ENCODE measurements at regions not wholly inside any gene's neighbourhood (a gene's known extent, or its start where the extent isn't known, plus 50 kb on each side); places are given as distances from the start of the nearest gene placed in this dataset.

DNA sequence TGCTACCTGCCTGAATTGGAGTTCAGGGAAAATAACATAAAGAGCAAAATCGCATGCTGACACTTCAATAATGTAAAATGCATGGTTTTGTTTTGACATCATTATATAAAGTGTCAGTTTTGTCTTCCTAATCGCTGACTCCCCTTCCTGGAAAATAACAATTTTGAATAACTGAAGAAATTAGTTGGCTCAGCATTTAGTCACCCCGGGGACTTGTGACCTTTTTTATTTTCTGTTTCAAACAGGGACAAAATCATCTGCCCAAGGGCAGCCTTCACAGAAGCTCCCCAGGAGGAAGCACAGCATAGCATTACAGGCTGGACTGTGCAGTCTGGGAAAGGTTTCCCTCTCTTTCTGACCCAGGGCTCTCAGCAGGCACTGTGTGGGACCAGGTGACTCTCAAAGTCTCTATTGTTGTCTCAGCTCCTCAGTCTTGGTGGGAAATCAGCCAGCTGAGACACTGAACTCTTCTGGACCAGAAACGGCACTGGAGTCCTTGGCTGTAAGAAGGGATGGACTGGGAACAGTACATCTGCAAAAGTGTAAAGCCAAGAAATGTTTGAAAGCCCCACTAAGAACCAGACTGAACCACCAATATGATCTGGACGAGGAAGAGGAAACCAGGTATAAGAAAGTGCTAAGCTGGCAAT, 671.3 kb upstream of the KLF4 start:
- H3K9me3 ChIP-seq (ENCODE audit: low read depth): no peaks in the 10 kb centered on the region
- DNase-seq (ENCODE audit: low read depth in 1 of 2, low spot score in 1 of 2): no peak
- H3K27ac ChIP-seq: no peak overlapping the region
- no peaks in the 10 kb centered on the region for H3K4me1 ChIP-seq (ENCODE audit: low read depth)
- no peaks in the 10 kb centered on the region for H3K27me3 ChIP-seq
- TF ChIP-seq, protein P1, sequence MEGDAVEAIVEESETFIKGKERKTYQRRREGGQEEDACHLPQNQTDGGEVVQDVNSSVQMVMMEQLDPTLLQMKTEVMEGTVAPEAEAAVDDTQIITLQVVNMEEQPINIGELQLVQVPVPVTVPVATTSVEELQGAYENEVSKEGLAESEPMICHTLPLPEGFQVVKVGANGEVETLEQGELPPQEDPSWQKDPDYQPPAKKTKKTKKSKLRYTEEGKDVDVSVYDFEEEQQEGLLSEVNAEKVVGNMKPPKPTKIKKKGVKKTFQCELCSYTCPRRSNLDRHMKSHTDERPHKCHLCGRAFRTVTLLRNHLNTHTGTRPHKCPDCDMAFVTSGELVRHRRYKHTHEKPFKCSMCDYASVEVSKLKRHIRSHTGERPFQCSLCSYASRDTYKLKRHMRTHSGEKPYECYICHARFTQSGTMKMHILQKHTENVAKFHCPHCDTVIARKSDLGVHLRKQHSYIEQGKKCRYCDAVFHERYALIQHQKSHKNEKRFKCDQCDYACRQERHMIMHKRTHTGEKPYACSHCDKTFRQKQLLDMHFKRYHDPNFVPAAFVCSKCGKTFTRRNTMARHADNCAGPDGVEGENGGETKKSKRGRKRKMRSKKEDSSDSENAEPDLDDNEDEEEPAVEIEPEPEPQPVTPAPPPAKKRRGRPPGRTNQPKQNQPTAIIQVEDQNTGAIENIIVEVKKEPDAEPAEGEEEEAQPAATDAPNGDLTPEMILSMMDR (IDR thresholded peaks at IDR 0.05; ENCODE audit: low read depth, low read length): no peak
- no peak overlapping the region for H3K4me3 ChIP-seq
- H3K36me3 ChIP-seq: no peaks in the 10 kb centered on the region

- no peak overlapping the region for H3K4me3 ChIP-seq
- H3K4me1 ChIP-seq (ENCODE audit: low read depth): no peaks in the 10 kb centered on the region
- no peaks in the 10 kb centered on the region for H3K36me3 ChIP-seq
- H3K9me3 ChIP-seq (ENCODE audit: low read depth): no peaks in the 10 kb centered on the region
- H3K27ac ChIP-seq: no peak overlapping the region
- H3K27me3 ChIP-seq: no peaks in the 10 kb centered on the region
- DNase-seq (ENCODE audit: low read depth in 1 of 2, low spot score in 1 of 2): no peak
- TF ChIP-seq, protein P1 (IDR thresholded peaks at IDR 0.05; ENCODE audit: low read depth, low read length): no peak
Measured at GRCh38 chr9:108160039-108160438, 670.5 kb upstream of the KLF4 start.

DNA sequence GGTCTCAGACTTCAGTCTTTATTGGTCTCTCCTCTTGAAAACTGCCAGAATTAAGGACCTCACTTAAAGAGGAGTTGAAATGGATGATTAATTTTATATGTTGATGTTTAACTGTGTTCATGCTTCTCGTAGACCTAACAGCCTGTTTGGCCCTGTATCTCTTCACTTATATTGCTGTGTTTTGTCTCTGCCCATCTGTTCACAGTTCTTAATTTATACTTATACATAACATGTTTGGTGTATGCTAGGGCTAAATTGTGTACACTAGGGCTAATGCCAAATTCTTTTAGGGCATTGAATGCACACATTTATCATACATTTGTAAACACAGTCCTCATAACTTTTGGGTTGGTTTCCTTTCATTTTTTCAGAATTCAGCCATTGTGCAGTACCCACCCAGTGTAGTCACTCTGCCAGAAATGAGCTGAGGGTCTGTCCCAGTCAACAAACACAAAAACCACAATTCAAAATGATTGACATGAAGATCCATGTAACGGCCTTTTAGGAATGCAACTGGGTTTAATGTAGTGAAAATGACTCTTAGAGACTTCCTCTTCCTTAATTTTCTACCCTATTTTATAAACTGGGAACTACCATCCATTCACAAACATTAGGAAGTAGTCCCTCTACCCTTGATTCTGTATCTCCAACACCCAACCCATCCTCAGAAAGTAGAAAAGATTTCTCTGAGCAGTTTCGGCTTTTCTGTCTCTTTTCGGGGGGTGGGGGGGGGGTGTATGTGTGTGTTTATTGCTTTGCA, 668.8 kb upstream of the KLF4 start:
- TF ChIP-seq, protein P1 (IDR thresholded peaks at IDR 0.05; ENCODE audit: low read depth, low read length): no peak
- no peak overlapping the region for H3K4me3 ChIP-seq
- no peaks in the 10 kb centered on the region for H3K4me1 ChIP-seq (ENCODE audit: low read depth)
- H3K36me3 ChIP-seq: no peaks in the 10 kb centered on the region
- no peaks in the 10 kb centered on the region for H3K27me3 ChIP-seq
- no peak overlapping the region for H3K27ac ChIP-seq
- DNase-seq (ENCODE audit: low read depth in 1 of 2, low spot score in 1 of 2): no peak
- no peaks in the 10 kb centered on the region for H3K9me3 ChIP-seq (ENCODE audit: low read depth)

- Histone ChIP-seq H3K27ac (no peak overlapping the region), H3K4me1 (ENCODE audit: low read depth) (no peaks in the 10 kb centered on the region), H3K27me3 (no peaks in the 10 kb centered on the region), H3K36me3 (no peaks in the 10 kb centered on the region), H3K9me3 (ENCODE audit: low read depth) (no peaks in the 10 kb centered on the region), H3K4me3 (no peak overlapping the region)
- peak in 1 of 2 donors; percentile 52 for DNase-seq (ENCODE audit: low read depth in 1 of 2, low spot score in 1 of 2)
- TF ChIP-seq, protein P1 (IDR thresholded peaks at IDR 0.05; ENCODE audit: low read depth, low read length): no peak
Measured at GRCh38 chr9:108156270-108156998, 666.9 kb upstream of the KLF4 start.

DNA sequence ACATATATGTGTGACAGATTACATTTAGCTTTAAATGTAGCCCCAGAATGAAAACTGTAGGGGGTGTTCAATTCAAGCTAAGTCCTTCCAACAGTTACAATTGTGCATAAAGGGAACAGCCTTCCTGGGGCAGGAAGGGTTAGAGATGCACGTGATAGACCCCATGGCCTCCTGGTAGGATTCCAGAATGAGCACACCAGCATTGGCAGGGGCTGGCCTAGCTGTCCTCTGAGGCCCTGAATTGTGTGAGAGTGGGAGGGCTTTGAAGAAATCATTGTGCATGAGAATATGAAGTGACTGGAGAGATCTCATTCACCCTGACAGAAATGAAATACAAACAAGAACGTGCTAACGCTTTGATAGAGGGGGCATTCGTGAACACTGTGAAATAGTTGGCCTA, 663.8 kb upstream of the KLF4 start:
- Histone ChIP-seq H3K9me3 (ENCODE audit: low read depth) (no peaks in the 10 kb centered on the region), H3K36me3 (no peaks in the 10 kb centered on the region), H3K4me1 (ENCODE audit: low read depth) (no peaks in the 10 kb centered on the region), H3K4me3 (no peak overlapping the region), H3K27ac (no peak overlapping the region), H3K27me3 (no peaks in the 10 kb centered on the region)
- TF ChIP-seq, protein P1 (IDR thresholded peaks at IDR 0.05; ENCODE audit: low read depth, low read length): no peak
- no peak for DNase-seq (ENCODE audit: low read depth in 1 of 2, low spot score in 1 of 2)
